Hepatic stellate cell (primary cell): ENCODE measurements at regions not wholly inside any gene's neighbourhood (a gene's known extent, or its start where the extent isn't known, plus 50 kb on each side); places are given as distances from the start of the nearest gene placed in this dataset.

Experiments
- DNase-seq: peaks from one replicate; pipeline ENCODE4 v3.0.0; 2011; ENCODE audit warnings: low spot score

DNA sequence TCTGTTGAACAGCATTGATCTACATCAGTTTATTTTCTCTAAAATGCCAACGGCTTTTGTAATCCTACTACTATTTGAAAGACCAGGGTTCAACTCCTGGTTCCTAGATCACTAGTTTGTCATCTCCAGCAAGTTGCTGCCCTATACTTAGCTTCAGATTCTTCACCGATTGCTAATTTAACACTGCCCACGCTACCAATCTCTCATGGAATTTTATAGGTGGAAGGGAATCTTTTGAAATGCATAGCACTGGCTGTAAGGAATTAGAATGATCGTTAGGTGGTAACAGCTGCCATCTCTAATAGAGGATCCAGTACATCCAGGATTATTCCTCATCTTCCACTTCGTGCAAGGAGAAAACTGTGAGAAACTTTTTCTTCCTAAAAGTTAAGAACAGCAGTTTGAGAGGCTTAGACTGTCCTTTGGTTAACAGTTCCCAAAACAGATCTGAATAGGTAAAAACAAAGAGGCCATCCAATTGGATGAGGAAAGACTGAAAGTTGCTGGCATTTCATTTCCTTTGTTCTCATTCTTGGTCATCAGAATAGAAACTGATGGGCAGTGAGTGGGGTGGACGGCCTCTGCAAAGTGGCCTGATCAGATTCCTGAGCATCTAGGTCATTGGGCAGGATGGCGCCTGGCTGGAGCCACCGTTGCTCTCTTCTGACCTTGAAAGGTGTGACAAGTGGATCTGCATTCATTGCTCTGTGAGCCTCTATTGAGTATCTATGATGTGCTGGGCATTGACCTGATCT, 236.3 kb upstream of the SORL1-AS1 start:
- DNase-seq: no peak

DNA sequence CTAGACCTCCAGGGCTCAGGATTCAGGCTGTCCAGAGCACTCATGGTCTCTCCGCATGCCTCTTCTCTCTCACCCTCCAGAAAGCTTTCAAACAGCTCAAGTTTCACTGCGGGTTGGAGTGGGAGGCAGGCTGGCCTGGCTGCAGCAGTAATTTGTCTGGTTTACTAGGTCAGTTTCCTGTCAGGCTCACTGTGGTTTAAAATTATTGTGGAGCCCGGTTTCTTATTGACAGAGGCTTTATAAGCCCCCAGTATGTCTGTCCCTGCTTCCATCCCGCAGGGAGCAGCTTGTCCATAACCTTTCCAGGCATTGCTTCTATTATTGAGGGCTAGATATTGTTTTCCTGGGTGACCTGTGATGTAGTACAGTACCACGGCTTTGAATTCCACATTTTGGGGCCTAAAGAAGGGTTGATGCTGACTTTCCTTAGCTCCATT, 235.3 kb upstream of the SORL1-AS1 start:
- no peak for DNase-seq

DNA sequence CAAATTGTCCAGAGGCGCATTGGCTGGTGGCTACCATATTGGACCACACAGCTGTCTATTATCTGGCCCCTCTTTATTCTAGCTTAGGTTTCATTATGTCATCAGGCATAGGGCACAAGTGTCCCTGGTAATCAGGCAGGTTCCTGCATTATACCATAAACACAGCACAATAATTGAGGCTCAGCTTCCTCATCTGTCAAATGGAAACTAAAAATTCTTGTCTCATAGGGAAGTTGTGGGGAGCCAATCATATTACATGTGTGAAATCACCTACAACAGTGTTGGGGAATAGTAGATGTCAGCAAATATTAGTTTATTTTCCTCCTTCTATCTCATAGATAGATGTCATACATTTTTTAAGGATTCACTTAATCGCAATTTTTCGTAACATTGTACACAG, 231.0 kb upstream of the SORL1-AS1 start:
- no peak for DNase-seq
